ENCODE measurements at regions not wholly inside any gene's neighbourhood (a gene's known extent, or its start where the extent isn't known, plus 50 kb on each side); places are given as distances from the start of the nearest gene placed in this dataset.

DNA sequence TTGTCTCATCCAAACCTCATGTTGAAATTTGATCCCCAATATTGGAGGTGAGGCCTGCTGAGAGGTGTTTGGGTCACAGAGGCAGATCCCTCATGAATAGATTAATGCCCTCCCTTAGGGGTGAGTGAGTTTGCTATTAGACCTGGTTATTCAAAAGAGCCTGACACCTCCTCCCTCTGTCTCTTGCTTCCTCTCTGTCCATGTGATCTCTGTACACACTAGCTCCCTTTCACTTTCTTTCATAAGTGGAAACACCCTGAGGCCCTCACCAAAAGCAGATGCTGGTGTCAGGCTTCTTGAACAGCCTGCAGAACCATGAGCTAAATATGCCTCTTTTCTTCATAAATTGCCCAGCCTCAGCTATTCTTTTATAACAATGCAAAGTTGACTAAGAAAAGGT, 447.1 kb downstream of the MDFIC start:
- no peak for TF ChIP-seq POLR2A (IDR thresholded peaks at IDR 0.05; ENCODE audit: low read depth, low read length)
- no peak for TF ChIP-seq CTCF (conservative IDR thresholded peaks at IDR 0.05; ENCODE audit: low read depth, low read length)
- TF ChIP-seq CEBPB (IDR thresholded peaks at IDR 0.05; ENCODE audit: low read depth, low read length) = no peak
- TF ChIP-seq USF2 (IDR thresholded peaks at IDR 0.05; ENCODE audit: low read depth, low read length) = no peak
- TF ChIP-seq CHD1 (IDR thresholded peaks at IDR 0.05; ENCODE audit: low read depth, low read length) = no peak
